ENCODE measurements at regions not wholly inside any gene's neighbourhood (a gene's known extent, or its start where the extent isn't known, plus 50 kb on each side); places are given as distances from the start of the nearest gene placed in this dataset.
A peak's percentile ranks its signal among the peaks of the same experiment; 100 is the strongest.

DNA sequence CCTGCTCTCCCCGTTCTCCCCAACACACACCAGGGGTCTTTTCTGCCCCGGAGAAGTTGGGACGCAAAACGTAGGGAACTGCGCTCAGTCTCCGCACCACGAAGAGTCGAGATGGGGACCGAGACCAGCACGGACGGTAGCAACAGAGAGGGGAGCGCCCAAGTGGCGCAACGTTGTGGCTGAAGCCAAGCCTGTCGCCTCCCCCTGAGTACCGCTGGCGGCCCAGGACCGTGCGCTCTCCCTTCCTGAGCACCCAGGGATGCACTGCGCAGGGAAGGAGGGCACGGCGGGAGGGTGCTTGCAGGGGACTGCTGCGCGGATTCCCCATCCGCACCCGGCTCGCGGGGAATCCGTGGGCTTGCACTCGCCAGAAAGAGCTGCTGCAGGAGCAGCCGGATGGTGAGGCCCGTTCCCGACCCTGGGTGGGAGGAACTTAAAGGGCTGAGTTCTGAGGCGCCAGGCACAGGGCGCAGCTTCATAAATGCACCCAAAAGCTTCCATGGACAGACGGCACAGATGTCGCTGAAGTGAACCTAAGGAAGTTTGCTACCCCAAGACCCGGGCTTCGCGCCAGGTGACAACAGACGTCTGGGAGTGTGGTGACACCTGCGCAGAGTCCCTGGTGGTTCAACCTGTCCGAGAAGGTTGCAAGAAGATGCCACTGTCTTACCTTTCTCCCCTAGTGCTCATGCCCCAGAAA lies 178.7 kb downstream of the TBXT start:
- H3K27ac ChIP-seq: no peak overlapping the region
- H3K79me2 ChIP-seq: no peaks in the 10 kb centered on the region
- H3K4me2 ChIP-seq: peak overlapping the region; percentile 87
- no peaks in the 10 kb centered on the region for H3K36me3 ChIP-seq (replicated peaks; ENCODE audit: insufficient read depth, low read depth)
- no peak overlapping the region for H3K4me3 ChIP-seq
- H3K4me1 ChIP-seq (ENCODE audit: insufficient read depth): peaks cover 11% of the 10 kb centered on the region
- H4K20me1 ChIP-seq (ENCODE audit: insufficient read depth, poor library complexity, severe bottlenecking): no peaks in the 10 kb centered on the region
- no peak overlapping the region for H2AFZ ChIP-seq
- no peak for DNase-seq (ENCODE audit: low spot score)
- H3K27me3 ChIP-seq: peaks cover 82% of the 10 kb centered on the region
- 6% methylated on average over 43 of the region's 43 CpGs for WGBS (ENCODE audit: low lambda C conversion rate, missing lambda C conversion rate)
- no peaks in the 10 kb centered on the region for H3K9me3 ChIP-seq (ENCODE audit: low read depth)
- H3K9me2 ChIP-seq (replicated peaks; ENCODE audit: insufficient read depth): no peaks in the 10 kb centered on the region
- TF ChIP-seq EZH2 (IDR thresholded peaks at IDR 0.05; ENCODE audit: borderline replicate concordance): peak; percentile 67
- TF ChIP-seq, protein P1, sequence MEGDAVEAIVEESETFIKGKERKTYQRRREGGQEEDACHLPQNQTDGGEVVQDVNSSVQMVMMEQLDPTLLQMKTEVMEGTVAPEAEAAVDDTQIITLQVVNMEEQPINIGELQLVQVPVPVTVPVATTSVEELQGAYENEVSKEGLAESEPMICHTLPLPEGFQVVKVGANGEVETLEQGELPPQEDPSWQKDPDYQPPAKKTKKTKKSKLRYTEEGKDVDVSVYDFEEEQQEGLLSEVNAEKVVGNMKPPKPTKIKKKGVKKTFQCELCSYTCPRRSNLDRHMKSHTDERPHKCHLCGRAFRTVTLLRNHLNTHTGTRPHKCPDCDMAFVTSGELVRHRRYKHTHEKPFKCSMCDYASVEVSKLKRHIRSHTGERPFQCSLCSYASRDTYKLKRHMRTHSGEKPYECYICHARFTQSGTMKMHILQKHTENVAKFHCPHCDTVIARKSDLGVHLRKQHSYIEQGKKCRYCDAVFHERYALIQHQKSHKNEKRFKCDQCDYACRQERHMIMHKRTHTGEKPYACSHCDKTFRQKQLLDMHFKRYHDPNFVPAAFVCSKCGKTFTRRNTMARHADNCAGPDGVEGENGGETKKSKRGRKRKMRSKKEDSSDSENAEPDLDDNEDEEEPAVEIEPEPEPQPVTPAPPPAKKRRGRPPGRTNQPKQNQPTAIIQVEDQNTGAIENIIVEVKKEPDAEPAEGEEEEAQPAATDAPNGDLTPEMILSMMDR (IDR thresholded peaks at IDR 0.05; ENCODE audit: poor library complexity): no peak

DNA sequence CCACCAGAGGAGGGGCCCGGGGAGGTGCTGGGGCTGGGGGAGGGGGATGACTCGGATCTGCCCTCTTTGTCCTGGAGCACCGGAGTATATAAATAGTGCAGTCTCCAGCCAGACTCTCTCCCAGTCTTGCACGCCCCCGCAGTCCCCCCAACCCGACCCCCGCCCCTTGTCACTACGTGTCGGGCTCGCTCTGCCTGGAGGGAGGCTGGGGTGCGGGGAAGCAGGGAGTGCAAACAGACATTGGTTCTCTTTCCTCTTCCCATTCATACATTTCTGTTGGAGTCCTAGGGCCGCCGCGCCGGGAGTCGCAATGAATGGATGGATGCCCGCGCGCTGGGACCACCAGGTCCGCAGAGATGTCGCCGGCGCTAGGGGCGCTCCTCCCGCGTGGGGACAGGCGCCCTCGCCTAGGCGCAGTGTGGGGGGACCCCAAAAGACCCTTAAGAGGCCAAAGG lies 179.3 kb downstream of the TBXT start:
- Histone ChIP-seq H3K9me2 (replicated peaks; ENCODE audit: insufficient read depth) (no peaks in the 10 kb centered on the region), H3K27me3 (peaks cover 83% of the 10 kb centered on the region), H3K4me1 (ENCODE audit: insufficient read depth) (peaks cover 11% of the 10 kb centered on the region), H3K4me3 (peak overlapping the region; percentile 15), H3K9me3 (ENCODE audit: low read depth) (no peaks in the 10 kb centered on the region), H3K27ac (no peak overlapping the region), H3K79me2 (no peaks in the 10 kb centered on the region), H3K36me3 (replicated peaks; ENCODE audit: insufficient read depth, low read depth) (no peaks in the 10 kb centered on the region), H4K20me1 (ENCODE audit: insufficient read depth, poor library complexity, severe bottlenecking) (no peaks in the 10 kb centered on the region), H3K4me2 (peak overlapping the region; percentile 87), H2AFZ (no peak overlapping the region)
- DNase-seq (ENCODE audit: low spot score): no peak
- 2% methylated on average over 21 of the region's 29 CpGs for WGBS (ENCODE audit: low lambda C conversion rate, missing lambda C conversion rate)
- TF ChIP-seq EZH2phosphoT487 (IDR thresholded peaks at IDR 0.05; ENCODE audit: low read depth, severe bottlenecking, unreplicated experiment) (peak; percentile 29), EZH2 (IDR thresholded peaks at IDR 0.05; ENCODE audit: borderline replicate concordance) (no peak)

DNA sequence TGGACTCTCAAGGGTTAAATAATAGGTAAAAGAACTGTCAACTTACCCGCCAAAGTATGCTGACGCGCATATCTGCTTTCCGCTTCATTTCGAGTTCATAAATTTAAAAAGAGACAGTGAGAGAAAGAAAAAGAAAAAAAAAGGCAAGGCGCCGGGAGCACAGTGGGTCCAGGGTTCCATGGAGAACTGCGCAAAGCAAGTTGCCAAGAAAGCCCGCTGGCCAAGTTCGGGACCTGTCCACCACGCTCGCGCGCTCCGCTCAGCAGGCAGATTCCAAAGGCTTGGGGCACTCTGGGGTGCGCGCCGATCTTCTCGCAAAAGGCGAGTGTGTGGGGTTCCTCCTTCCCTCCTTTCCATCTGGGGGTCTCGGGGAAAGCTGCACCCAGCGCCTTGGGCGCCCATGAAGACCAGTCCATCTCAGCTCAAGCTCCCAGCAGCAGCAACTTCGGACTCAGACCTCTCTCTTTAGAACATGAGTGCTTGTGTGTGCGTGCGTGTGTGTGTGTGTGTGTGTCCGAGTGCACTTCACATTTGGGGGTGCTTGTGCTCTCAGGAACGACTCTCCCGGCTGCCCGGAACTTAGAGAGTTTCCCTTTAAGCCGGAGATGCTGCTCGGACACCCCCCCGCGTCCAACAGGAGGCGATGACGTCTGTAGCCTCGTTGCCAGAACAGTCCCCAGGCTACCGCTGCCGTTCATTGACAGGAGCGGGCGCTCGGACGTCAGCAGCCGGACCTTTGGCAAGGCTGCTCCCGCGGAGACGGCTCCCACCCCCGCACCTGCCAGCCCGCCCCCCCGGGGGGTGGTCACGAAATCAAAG lies 180.0 kb downstream of the TBXT start:
- H3K4me2 ChIP-seq: peak overlapping the region; percentile 87
- no peaks in the 10 kb centered on the region for H3K36me3 ChIP-seq (replicated peaks; ENCODE audit: insufficient read depth, low read depth)
- TF ChIP-seq EZH2 (IDR thresholded peaks at IDR 0.05; ENCODE audit: borderline replicate concordance) (peak; percentile 17), EZH2phosphoT487 (IDR thresholded peaks at IDR 0.05; ENCODE audit: low read depth, severe bottlenecking, unreplicated experiment) (no peak)
- TF ChIP-seq, protein P1 (IDR thresholded peaks at IDR 0.05; ENCODE audit: poor library complexity): no peak
- peak overlapping the region; percentile 15 for H3K4me3 ChIP-seq
- DNase-seq (ENCODE audit: low spot score): peak; percentile 62
- under 1% methylated on average over 30 of the region's 51 CpGs for WGBS (ENCODE audit: low lambda C conversion rate, missing lambda C conversion rate)
- H3K79me2 ChIP-seq: no peaks in the 10 kb centered on the region
- H3K27ac ChIP-seq: no peak overlapping the region
- no peak overlapping the region for H2AFZ ChIP-seq
- no peaks in the 10 kb centered on the region for H4K20me1 ChIP-seq (ENCODE audit: insufficient read depth, poor library complexity, severe bottlenecking)
- no peaks in the 10 kb centered on the region for H3K9me2 ChIP-seq (replicated peaks; ENCODE audit: insufficient read depth)
- peaks cover 11% of the 10 kb centered on the region for H3K4me1 ChIP-seq (ENCODE audit: insufficient read depth)
- H3K9me3 ChIP-seq (ENCODE audit: low read depth): no peaks in the 10 kb centered on the region
- peaks cover 87% of the 10 kb centered on the region for H3K27me3 ChIP-seq

All from hepatocyte (in vitro differentiated cells).